H1 (cell line): ENCODE measurements at regions not wholly inside any gene's neighbourhood (a gene's known extent, or its start where the extent isn't known, plus 50 kb on each side); places are given as distances from the start of the nearest gene placed in this dataset.

Experiments
- CTCF ChIA-PET: fragments of 300-600 bp; sonication (Branson Sonifier 250); formaldehyde crosslinking; loops from one replicate; lab custom pipeline; 2021; ENCODE audit not compliant: partially characterized antibody; lab: Charles Lee
- POLR2A ChIA-PET: fragments of 300-600 bp; sonication (Branson Sonifier 250); formaldehyde crosslinking; loops from one replicate; lab custom pipeline; 2021; ENCODE audit warnings: inconsistent platforms; ENCODE audit not compliant: partially characterized antibody; lab: Charles Lee
- DNase-seq, 2 experiments: peaks; one replicate each; pipeline versions ENCODE4 v3.0.0 to v3.0.0-alpha.2; 2010 to 2022; ENCODE audit warnings: low spot score in 2 of 2, low read depth in 1 of 2, mixed read lengths in 1 of 2
- FAIRE-seq: peaks from 2 replicates; lab custom pipeline; 2011; peaks lifted over from hg19 to GRCh38; lab: Jason Lieb, UNC
- H2AFZ ChIP-seq: 2 replicates; pipeline ENCODE4 v1.8.1; 2012; ENCODE audit warnings: low read length, inconsistent platforms
- H2AK5ac ChIP-seq: 2 replicates; pipeline ENCODE4 v1.6.1; 2013; ENCODE audit warnings: low read depth, low read length
- H2BK120ac ChIP-seq: replicated peaks from 2 replicates; pipeline ENCODE3; 2013; ENCODE audit warnings: low read depth, low read length, inconsistent platforms
- H2BK12ac ChIP-seq: 2 replicates; pipeline ENCODE4 v1.6.1; 2013; ENCODE audit warnings: low read depth, low read length
- H2BK15ac ChIP-seq: 2 replicates; pipeline ENCODE4 v1.6.1; 2013; ENCODE audit warnings: low read length
- H2BK20ac ChIP-seq: 2 replicates; pipeline ENCODE4 v1.6.1; 2013; ENCODE audit warnings: low read length
- H2BK5ac ChIP-seq: 2 replicates; pipeline ENCODE4 v1.6.1; 2013; ENCODE audit warnings: low read depth, low read length
- H3K14ac ChIP-seq: 2 replicates; pipeline ENCODE4 v1.6.1; 2013; ENCODE audit warnings: inconsistent platforms; ENCODE audit not compliant: insufficient read length
- H3K18ac ChIP-seq: 2 replicates; pipeline ENCODE4 v1.6.1; 2013; ENCODE audit warnings: low read length; ENCODE audit errors: extremely low read depth
- H3K23ac ChIP-seq: 2 replicates; pipeline ENCODE4 v1.6.1; 2013; ENCODE audit warnings: inconsistent platforms; ENCODE audit not compliant: insufficient read length
- H3K23me2 ChIP-seq: 2 replicates; pipeline ENCODE4 v1.6.1; 2013; ENCODE audit warnings: low read depth, low read length
- H3K27ac ChIP-seq: 2 replicates; pipeline ENCODE4 v1.6.1; 2011; ENCODE audit warnings: low read depth, low read length, inconsistent platforms
- H3K27me3 ChIP-seq, 4 experiments: replicated peaks in 1 of 4; 1 replicate in 1 of 4; 2 replicates in 3 of 4; pipeline versions ENCODE4 v1.6.1 to v1.8.1; 2011 to 2013; ENCODE audit warnings: low read length in 3 of 4, mild to moderate bottlenecking in 3 of 4, inconsistent platforms in 2 of 4, mixed read lengths in 2 of 4, moderate library complexity in 1 of 4; ENCODE audit not compliant: control insufficient read depth in 3 of 4, insufficient read depth in 3 of 4; ENCODE audit errors: extremely low read depth in 1 of 4
- H3K36me3 ChIP-seq, 4 experiments: 2 replicates each; pipeline versions ENCODE4 v1.6.1 to v1.8.1; 2011 to 2013; ENCODE audit warnings: mild to moderate bottlenecking in 4 of 4, low read length in 3 of 4, moderate library complexity in 2 of 4, control low read depth in 1 of 4, inconsistent platforms in 1 of 4; ENCODE audit not compliant: insufficient read depth in 4 of 4, control insufficient read depth in 2 of 4
- H3K4ac ChIP-seq: replicated peaks from 2 replicates; pipeline ENCODE3; 2013; ENCODE audit warnings: low read length, low read depth, mixed read lengths, inconsistent platforms; ENCODE audit not compliant: insufficient read length
- H3K4me1 ChIP-seq, 4 experiments: replicated peaks in 1 of 4; 1 replicate in 1 of 4; 2 replicates in 3 of 4; pipeline versions ENCODE4 v1.6.1 to v1.8.1; 2011 to 2013; ENCODE audit warnings: low read length in 3 of 4, inconsistent platforms in 2 of 4, mixed read lengths in 1 of 4; ENCODE audit not compliant: insufficient read depth in 4 of 4, control insufficient read depth in 3 of 4
- H3K4me2 ChIP-seq, 2 experiments: 2 replicates each; pipeline versions ENCODE4 v1.6.1 to v1.8.1; 2011 to 2013; ENCODE audit warnings: low read depth in 2 of 2, low read length in 2 of 2, control low read depth in 1 of 2, inconsistent platforms in 1 of 2, mild to moderate bottlenecking in 1 of 2; ENCODE audit not compliant: insufficient read depth in 1 of 2
- H3K4me3 ChIP-seq, 4 experiments: fragments of 200-600, 300-600 bp in 1 of 4; sonication (generic), shearing (Covaris generic), sonication (Bioruptor Twin) in 1 of 4; 2 replicates each; pipeline versions ENCODE4 v1.5.1 to v1.8.1; 2011 to 2016; ENCODE audit warnings: low read length in 4 of 4, low read depth in 3 of 4, control low read depth in 2 of 4, inconsistent platforms in 2 of 4, mild to moderate bottlenecking in 2 of 4, mixed read lengths in 1 of 4, moderate library complexity in 1 of 4; ENCODE audit not compliant: insufficient read depth in 2 of 4; ENCODE audit errors: extremely low read depth in 1 of 4
- H3K56ac ChIP-seq: replicated peaks from 2 replicates; pipeline ENCODE3; 2013; ENCODE audit warnings: low read depth, mild to moderate bottlenecking, mixed read lengths, low read length, inconsistent platforms; ENCODE audit not compliant: insufficient read length
- H3K79me1 ChIP-seq: 2 replicates; pipeline ENCODE4 v1.6.1; 2013; ENCODE audit warnings: low read depth, low read length, control low read depth
- H3K79me2 ChIP-seq, 2 experiments: 2 replicates each; pipeline versions ENCODE4 v1.6.1 to v1.8.1; 2012 to 2013; ENCODE audit warnings: low read length in 2 of 2, mild to moderate bottlenecking in 2 of 2, inconsistent platforms in 1 of 2; ENCODE audit not compliant: insufficient read depth in 2 of 2, control insufficient read depth in 1 of 2
- H3K9ac ChIP-seq, 4 experiments: replicated peaks in 1 of 4; 1 replicate in 1 of 4; 2 replicates in 3 of 4; pipeline versions ENCODE4 v1.6.1 to v1.8.1; 2011 to 2013; ENCODE audit warnings: low read depth in 3 of 4, low read length in 3 of 4, control low read depth in 2 of 4, mild to moderate bottlenecking in 2 of 4, moderate library complexity in 2 of 4, inconsistent platforms in 1 of 4; ENCODE audit errors: extremely low read depth in 1 of 4
- H3K9me3 ChIP-seq, 2 experiments: 2 replicates each; pipeline versions ENCODE4 v1.6.1 to v1.8.1; 2012 to 2013; ENCODE audit warnings: mild to moderate bottlenecking in 2 of 2, moderate library complexity in 2 of 2, control low read depth in 1 of 2, inconsistent platforms in 1 of 2, low read depth in 1 of 2, low read length in 1 of 2, mixed read lengths in 1 of 2; ENCODE audit not compliant: insufficient read depth in 2 of 2
- H4K20me1 ChIP-seq, 2 experiments: replicated peaks in 1 of 2; 2 replicates each; pipeline versions ENCODE3 to v1.8.1; 2011 to 2013; ENCODE audit warnings: inconsistent platforms in 2 of 2, low read length in 2 of 2, mild to moderate bottlenecking in 1 of 2; ENCODE audit not compliant: insufficient read depth in 2 of 2, control insufficient read depth in 1 of 2
- H4K5ac ChIP-seq: 2 replicates; pipeline ENCODE4 v1.6.1; 2013; ENCODE audit warnings: low read length, low read depth, mixed read lengths, inconsistent platforms; ENCODE audit not compliant: insufficient read length
- H4K8ac ChIP-seq: 2 replicates; pipeline ENCODE4 v1.8.0; 2013; ENCODE audit warnings: mild to moderate bottlenecking, moderate library complexity, low read length, inconsistent platforms; ENCODE audit not compliant: insufficient read depth; ENCODE audit errors: extremely low read depth
- H4K91ac ChIP-seq: replicated peaks from 2 replicates; pipeline ENCODE3; 2013; ENCODE audit warnings: low read length, mixed read lengths, inconsistent platforms; ENCODE audit not compliant: insufficient read length
- ZNF274 ChIP-seq: IDR thresholded peaks from 2 replicates; pipeline ENCODE4 v1.7.0; 2012; ENCODE audit warnings: low read length, borderline replicate concordance; ENCODE audit errors: extremely low read depth
- WGBS, 2 experiments: shearing (Covaris generic) in 1 of 2; methylation state at CpG; one replicate each; pipeline versions ENCODE4 v1.1.6 to v1.1.7; 2013 to 2015; ENCODE audit warnings: low lambda C conversion rate in 2 of 2, mixed read lengths in 2 of 2, inconsistent platforms in 1 of 2, low coverage in 1 of 2, missing lambda C conversion rate in 1 of 2; ENCODE audit not compliant: insufficient replicate concordance in 2 of 2, insufficient coverage in 1 of 2, insufficient read length in 1 of 2; ENCODE audit errors: extremely low coverage in 1 of 2, missing lambda C conversion rate in 1 of 2; 5-methylcytosine and 5-hydroxymethylcytosine counted together

- Histone ChIP-seq H3K36me3 (no peaks in the 10 kb centered on the region), H3K4ac (no peak overlapping the region), H3K79me1 (no peaks in the 10 kb centered on the region), H3K4me3 (no peak overlapping the region), H2AK5ac (no peak overlapping the region), H3K27me3 (no peaks in the 10 kb centered on the region), H3K14ac (no peak overlapping the region), H4K8ac (no peak overlapping the region), H3K9ac (no peak overlapping the region), H4K20me1 (no peaks in the 10 kb centered on the region), H2AFZ (no peak overlapping the region), H4K91ac (no peak overlapping the region), H4K5ac (no peak overlapping the region), H2BK15ac (no peak overlapping the region), H3K27ac (no peak overlapping the region), H3K79me2 (no peaks in the 10 kb centered on the region), H3K23ac (no peak overlapping the region), H2BK20ac (no peak overlapping the region), H2BK5ac (no peak overlapping the region), H3K23me2 (no peaks in the 10 kb centered on the region), H3K4me2 (no peak overlapping the region), H3K9me3 (no peaks in the 10 kb centered on the region), H3K56ac (no peak overlapping the region), H2BK120ac (no peak overlapping the region), H2BK12ac (no peak overlapping the region), H3K4me1 (peaks cover 0 to under 1% (median 0%) of the 10 kb centered on the region in 4 experiments; a peak in 1 of 7 replicates), H3K18ac (no peak overlapping the region)
- WGBS, 2 experiments = 94% methylated on average over 2 of the region's 2 CpGs; no CpG with 5 or more reads in 1 of the 2 experiments
- TF ChIP-seq ZNF274 = no peak
- FAIRE-seq (no peak), DNase-seq (no peak)
- ChIA-PET CTCF (interaction anchor here (5.1 kb wide), 1 partner anchor 31 kb away, joined by 29 read pairs; no protein-coding TSS in a partner anchor), POLR2A (no interaction called here)
These were observed 91.2 kb upstream of the ANO4 start for GRCh38 chr12:100703337-100703736.
